Stimulated activated CD4-positive, alpha-beta T cell treated with anti-CD3 and anti-CD28 coated beads, Interleukin-4, amount 100 ng/mL, for 24 hours (primary cell): ENCODE measurements at regions not wholly inside any gene's neighbourhood (a gene's known extent, or its start where the extent isn't known, plus 50 kb on each side); places are given as distances from the start of the nearest gene placed in this dataset.

Experiments used
- DNase-seq: peaks from one replicate; pipeline ENCODE4 v3.0.0-alpha.2; 2020

- no peak for DNase-seq
These were observed 375.8 kb downstream of the INSC start for GRCh38 chr11:15490535-15490934.

- DNase-seq: no peak
These were observed 378.3 kb downstream of the INSC start for GRCh38 chr11:15493066-15493465.

- no peak for DNase-seq
These were observed 379.3 kb downstream of the INSC start for GRCh38 chr11:15493921-15494620.

GRCh38 chr11:15494740-15495139 is 380.0 kb downstream of the INSC start:
- DNase-seq: no peak

GRCh38 chr11:15495462-15495861 is 380.7 kb downstream of the INSC start:
- no peak for DNase-seq

- DNase-seq: no peak
These were observed 382.6 kb downstream of the INSC start for GRCh38 chr11:15497366-15497765.

GRCh38 chr11:15499674-15500073 is 385.0 kb downstream of the INSC start:
- no peak for DNase-seq

- no peak for DNase-seq
These were observed 385.9 kb downstream of the INSC start for GRCh38 chr11:15500643-15501042.

GRCh38 chr11:15501566-15501965 is 386.8 kb downstream of the INSC start:
- no peak for DNase-seq

GRCh38 chr11:15505155-15505554 is 390.4 kb downstream of the INSC start:
- DNase-seq: no peak

- no peak for DNase-seq
These were observed 392.9 kb downstream of the INSC start for GRCh38 chr11:15507592-15507991.

- DNase-seq: no peak
These were observed 394.4 kb downstream of the INSC start for GRCh38 chr11:15509082-15509481.

- DNase-seq: no peak
These were observed 404.5 kb downstream of the INSC start for GRCh38 chr11:15519124-15519791.

- no peak for DNase-seq
These were observed 405.2 kb downstream of the INSC start for GRCh38 chr11:15519911-15520310.

GRCh38 chr11:15523543-15523942 is 408.8 kb downstream of the INSC start:
- DNase-seq: no peak

GRCh38 chr11:15525582-15525981 is 410.9 kb downstream of the INSC start:
- no peak for DNase-seq

- no peak for DNase-seq
These were observed 411.3 kb downstream of the INSC start for GRCh38 chr11:15526032-15526431.

GRCh38 chr11:15526859-15527450 is 412.2 kb downstream of the INSC start:
- DNase-seq: no peak

GRCh38 chr11:15532432-15532831 is 417.7 kb downstream of the INSC start:
- no peak for DNase-seq

- no peak for DNase-seq
These were observed 419.5 kb downstream of the INSC start for GRCh38 chr11:15534266-15534665.

- DNase-seq: no peak
These were observed 420.7 kb downstream of the INSC start for GRCh38 chr11:15535414-15535813.

- DNase-seq: no peak
These were observed 421.7 kb downstream of the INSC start for GRCh38 chr11:15536438-15536837.

GRCh38 chr11:15539645-15540044 is 424.9 kb downstream of the INSC start:
- DNase-seq: no peak

GRCh38 chr11:15541079-15541478 is 426.4 kb downstream of the INSC start:
- DNase-seq: no peak
